HG03571 (cell line): ENCODE measurements at regions not wholly inside any gene's neighbourhood (a gene's known extent, or its start where the extent isn't known, plus 50 kb on each side); places are given as distances from the start of the nearest gene placed in this dataset.
"Not testable (repeated sequence)": the region's sequence is repeated elsewhere in the genome, so short reads cannot be mapped to it uniquely, and the experiment has no call there.

Experiments
- ATAC-seq: cut with Tn5 transposase; IDR thresholded peaks from one replicate; pipeline ENCODE4 v1.9.1; 2021; ENCODE audit not compliant: unreplicated experiment

GRCh38 chr2:142718576-142719155, 158.8 kb upstream of the KYNU start:
- ATAC-seq = no peak

GRCh38 chr2:142716463-142717242, 160.8 kb upstream of the KYNU start:
- ATAC-seq = no peak

GRCh38 chr2:142714600-142714999, 162.9 kb upstream of the KYNU start:
- ATAC-seq = peak; percentile 85

GRCh38 chr2:142710336-142710735, 167.1 kb upstream of the KYNU start:
- no peak for ATAC-seq

GRCh38 chr2:142707318-142707717, 170.1 kb upstream of the KYNU start:
- no peak for ATAC-seq

- not testable (repeated sequence) for ATAC-seq
These were observed 175.1 kb upstream of the KYNU start for GRCh38 chr2:142702397-142702796.

GRCh38 chr2:142695350-142696257, 181.9 kb upstream of the KYNU start:
- ATAC-seq = not testable (repeated sequence)

- no peak for ATAC-seq
These were observed 183.2 kb upstream of the KYNU start for GRCh38 chr2:142694282-142694681.

GRCh38 chr2:142693171-142693950, 184.1 kb upstream of the KYNU start:
- ATAC-seq = no peak

GRCh38 chr2:142688856-142689605, 188.4 kb upstream of the KYNU start:
- no peak for ATAC-seq

GRCh38 chr2:142687509-142687908, 190.0 kb upstream of the KYNU start:
- ATAC-seq = no peak

- ATAC-seq = no peak
These were observed 190.4 kb upstream of the KYNU start for GRCh38 chr2:142687075-142687474.

- ATAC-seq = no peak
These were observed 192.8 kb upstream of the KYNU start for GRCh38 chr2:142684667-142685066.

GRCh38 chr2:142682528-142682927, 194.9 kb upstream of the KYNU start:
- no peak for ATAC-seq

- no peak for ATAC-seq
These were observed 195.5 kb upstream of the KYNU start for GRCh38 chr2:142681952-142682351.

- ATAC-seq = no peak
These were observed 199.3 kb upstream of the KYNU start for GRCh38 chr2:142678164-142678563.

- ATAC-seq = no peak
These were observed 202.1 kb upstream of the KYNU start for GRCh38 chr2:142675398-142675797.

GRCh38 chr2:142673836-142674235, 203.6 kb upstream of the KYNU start:
- ATAC-seq = no peak

- no peak for ATAC-seq
These were observed 204.8 kb upstream of the KYNU start for GRCh38 chr2:142672698-142673097.

GRCh38 chr2:142670362-142670761, 207.1 kb upstream of the KYNU start:
- ATAC-seq = no peak
